GM12872 (cell line): ENCODE measurements at regions not wholly inside any gene's neighbourhood (a gene's known extent, or its start where the extent isn't known, plus 50 kb on each side); places are given as distances from the start of the nearest gene placed in this dataset.

Source experiments
- CTCF ChIP-seq: IDR thresholded peaks from 3 replicates; pipeline ENCODE4 v1.5.1; 2011; ENCODE audit warnings: low read depth, mild to moderate bottlenecking, low read length, moderate library complexity; ENCODE audit not compliant: insufficient read depth

DNA sequence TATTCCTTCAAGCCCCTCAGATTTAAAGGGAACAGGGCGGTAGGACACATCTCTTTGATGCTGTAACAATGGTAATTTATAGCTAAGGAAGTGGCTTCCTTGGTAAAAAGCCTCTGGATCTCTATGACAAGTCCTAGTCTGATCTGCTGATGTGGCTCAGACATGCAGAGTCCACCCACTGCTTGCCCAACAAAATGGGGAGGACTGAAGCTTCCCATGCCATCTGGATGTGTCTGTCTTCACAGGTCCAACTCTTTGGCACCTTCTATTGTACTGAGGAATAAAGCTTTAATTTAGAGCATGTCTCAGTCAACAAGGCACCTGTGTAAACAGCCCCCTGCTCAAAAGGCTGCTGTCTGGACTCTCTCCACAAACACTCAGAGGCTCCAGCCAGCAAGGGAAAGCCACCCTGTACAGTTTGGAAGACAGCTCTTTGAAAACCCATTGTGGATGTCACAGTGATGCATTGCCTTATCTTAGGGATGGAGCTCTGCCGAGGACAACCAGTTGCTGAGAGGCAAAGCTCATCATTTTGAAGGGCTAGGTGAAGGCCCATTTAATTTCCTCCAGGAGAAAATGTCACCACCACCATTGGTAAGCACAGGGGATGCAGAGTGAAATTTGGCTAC, 348.6 kb upstream of the GRM7 start:
- no peak for TF ChIP-seq CTCF

GRCh38 chr3:6516143-6516542, 344.8 kb upstream of the GRM7 start:
- TF ChIP-seq CTCF, result no peak

- no peak for TF ChIP-seq CTCF
Observed at GRCh38 chr3:6516694-6517093, 344.2 kb upstream of the GRM7 start.

- TF ChIP-seq CTCF, result no peak
Observed at GRCh38 chr3:6518709-6519345, 342.1 kb upstream of the GRM7 start.

DNA sequence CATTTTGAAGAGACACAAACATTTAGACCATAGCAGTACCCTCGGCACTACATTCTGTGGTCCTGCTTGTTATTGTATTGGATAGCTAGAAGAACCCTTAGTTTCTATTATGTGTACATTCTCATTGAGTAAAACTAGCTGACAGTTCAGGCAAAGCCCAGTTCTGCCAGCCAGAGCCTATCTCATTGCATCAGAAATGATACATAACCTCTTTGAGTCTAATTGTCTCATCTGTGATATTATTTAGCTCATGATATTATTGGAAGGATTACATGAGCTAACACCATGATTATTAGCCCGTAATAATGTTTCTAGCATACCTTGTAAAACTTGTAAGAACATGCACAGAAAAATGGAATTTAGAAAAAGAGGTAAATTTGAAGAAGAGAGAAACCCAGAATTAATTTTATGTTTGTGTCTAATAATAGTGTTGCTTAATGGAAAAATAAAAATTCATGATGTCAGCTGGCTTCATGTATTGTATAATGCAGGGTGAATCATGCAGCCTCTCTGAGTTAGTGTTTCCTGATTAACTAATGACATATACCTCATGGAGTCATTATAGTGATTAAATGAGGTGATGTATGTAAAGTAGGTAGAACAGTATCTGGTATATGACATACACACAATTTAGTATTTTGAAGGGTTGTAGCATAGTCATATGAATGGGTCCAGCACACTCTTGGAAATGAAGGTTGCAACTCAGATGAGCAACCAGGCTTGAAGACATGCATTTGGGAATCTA, 339.4 kb upstream of the GRM7 start:
- no peak for TF ChIP-seq CTCF

GRCh38 chr3:6522191-6522590, 338.7 kb upstream of the GRM7 start:
- TF ChIP-seq CTCF, result no peak

DNA sequence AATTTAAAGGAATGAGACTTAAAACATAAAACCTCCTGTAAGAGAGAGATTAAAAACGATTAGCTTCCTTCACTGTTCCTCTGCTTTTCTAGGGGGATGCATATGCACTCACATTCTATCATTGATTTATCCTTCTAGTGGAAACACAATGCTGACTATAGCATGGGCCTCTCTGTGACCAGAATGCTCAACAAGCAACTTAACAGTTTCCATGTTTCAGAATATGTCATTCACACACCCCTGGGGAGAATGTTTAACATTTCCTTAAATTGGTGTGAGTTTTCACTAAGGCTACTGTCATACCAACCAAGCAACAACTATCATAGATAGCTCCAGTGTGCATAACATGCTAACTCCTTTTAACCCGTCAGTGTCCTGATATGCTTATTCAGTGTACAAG, 337.9 kb upstream of the GRM7 start:
- no peak for TF ChIP-seq CTCF
